GM12878 (cell line): ENCODE measurements at regions not wholly inside any gene's neighbourhood (a gene's known extent, or its start where the extent isn't known, plus 50 kb on each side); places are given as distances from the start of the nearest gene placed in this dataset.

Source experiments
- ATAC-seq: fragments of 200-7000 bp; cut with Tn5 transposase; 3 replicates; pipeline ENCODE4 v1.9.1; 2020; ENCODE audit warnings: mild to moderate bottlenecking, moderate library complexity
- BruUV-seq: library from RNA; stranded (reverse); fragments of 400-500 nt; replicated peaks from 2 replicates; lab custom pipeline; 2021; lab: Mats Ljungman, UMichigan
- CTCF ChIA-PET: fragments of 300-600 bp; sonication (Branson Sonifier 250); formaldehyde crosslinking; extraction: SDS; loops from one replicate; lab custom pipeline; 2021; ENCODE audit warnings: inconsistent platforms; lab: Yijun Ruan, JAX
- POLR2A ChIA-PET: fragments of 350-600 bp; formaldehyde crosslinking; extraction: SDS; loops from one replicate; lab custom pipeline; 2021; ENCODE audit warnings: inconsistent platforms; lab: Charles Lee
- RAD21 ChIA-PET: fragments of 300-600 bp; sonication (Branson Sonifier 250); formaldehyde crosslinking; loops from one replicate; lab custom pipeline; 2023; ENCODE audit warnings: antibody characterized with exemption; ENCODE audit not compliant: unreplicated experiment; lab: Charles Lee
- SMC1A ChIA-PET: fragments of 300-600 bp; sonication (Branson Sonifier 250); formaldehyde crosslinking; loops from one replicate; lab custom pipeline; 2023; ENCODE audit not compliant: unreplicated experiment, uncharacterized antibody; lab: Charles Lee
- DNase-seq: peaks from one replicate; pipeline ENCODE4 v3.0.0-alpha.2; 2011; ENCODE audit warnings: low read depth, low spot score
- FAIRE-seq: peaks from 3 replicates; lab custom pipeline; 2011; peaks lifted over from hg19 to GRCh38; lab: Jason Lieb, UNC
- H2AFZ ChIP-seq: 2 replicates; pipeline ENCODE4 v1.6.0; 2011; ENCODE audit warnings: low read depth, low read length, control low read depth; ENCODE audit not compliant: control insufficient read depth
- H3K27ac ChIP-seq: 2 replicates; pipeline ENCODE4 v1.5.1; 2011; ENCODE audit warnings: control low read depth; ENCODE audit not compliant: control insufficient read depth, insufficient read depth
- H3K27me3 ChIP-seq, 2 experiments: replicated peaks in 1 of 2; 2 replicates each; pipeline versions ENCODE4 v1.6.0 to v1.6.1; 2011; ENCODE audit warnings: low read length in 1 of 2; ENCODE audit not compliant: control insufficient read depth in 2 of 2, insufficient read depth in 2 of 2
- H3K36me3 ChIP-seq, 2 experiments: 2 replicates each; pipeline ENCODE4 v1.5.1; 2011; ENCODE audit warnings: low read length in 1 of 2; ENCODE audit not compliant: control insufficient read depth in 2 of 2, insufficient read depth in 2 of 2
- H3K4me1 ChIP-seq: 2 replicates; pipeline ENCODE4 v1.6.1; 2011; ENCODE audit warnings: mild to moderate bottlenecking, low read length, moderate library complexity, mixed read lengths; ENCODE audit not compliant: control insufficient read depth, insufficient read depth
- H3K4me2 ChIP-seq: 2 replicates; pipeline ENCODE4 v1.6.0; 2011; ENCODE audit warnings: control low read depth; ENCODE audit not compliant: control insufficient read depth, insufficient read depth
- H3K4me3 ChIP-seq: fragments of 200-600 bp; sonication (generic); 2 replicates; pipeline ENCODE4 v1.5.1; 2016
- H3K79me2 ChIP-seq: 2 replicates; pipeline ENCODE4 v1.6.0; 2011; ENCODE audit warnings: low read length; ENCODE audit not compliant: control insufficient read depth, insufficient read depth
- H3K9ac ChIP-seq: 2 replicates; pipeline ENCODE4 v1.8.0; 2011; ENCODE audit warnings: low read length, control low read depth, mixed read lengths; ENCODE audit not compliant: control insufficient read depth, insufficient read depth
- H3K9me3 ChIP-seq: replicated peaks from 3 replicates; pipeline ENCODE4 v1.5.1; 2011; ENCODE audit warnings: mild to moderate bottlenecking, low read length; ENCODE audit not compliant: control insufficient read depth, insufficient read depth
- H4K20me1 ChIP-seq: 2 replicates; pipeline ENCODE4 v1.6.0; 2011; ENCODE audit not compliant: control insufficient read depth, insufficient read depth
- CBX5 ChIP-seq: sonication (generic); IDR thresholded peaks from 2 replicates; pipeline ENCODE4 v1.6.1; 2016; ENCODE audit warnings: low read depth, moderate library complexity, mild to moderate bottlenecking, inconsistent platforms
- CHD2 ChIP-seq: IDR thresholded peaks from 2 replicates; pipeline ENCODE4 v1.6.1; 2011; ENCODE audit warnings: low read depth, low read length, improper control_type of control experiment, borderline replicate concordance
- CHD4 ChIP-seq: fragments of 200-600 bp; sonication (generic); IDR thresholded peaks from 2 replicates; pipeline ENCODE4 v1.6.1; 2016; ENCODE audit warnings: mild to moderate bottlenecking
- KDM1A ChIP-seq: fragments of 200-600 bp; sonication (generic); IDR thresholded peaks from 2 replicates; pipeline ENCODE4 v1.6.1; 2016; ENCODE audit warnings: borderline replicate concordance
- MTA3 ChIP-seq: IDR thresholded peaks from 2 replicates; pipeline ENCODE4 v1.6.1; 2012; ENCODE audit warnings: low read length, inconsistent platforms, borderline replicate concordance
- MXI1 ChIP-seq: fragments of 150-350 bp; IDR thresholded peaks from 2 replicates; pipeline ENCODE4 v1.6.1; 2011; ENCODE audit warnings: low read depth, mild to moderate bottlenecking, inconsistent platforms, low read length, improper control_type of control experiment
- MYB ChIP-seq: fragments of 150-350 bp; IDR thresholded peaks from 2 replicates; pipeline ENCODE4 v1.6.1; 2014; ENCODE audit warnings: mild to moderate bottlenecking, low read depth, low read length, borderline replicate concordance
- PAX8 ChIP-seq: fragments of 450-650 bp; IDR thresholded peaks from 2 replicates; pipeline ENCODE4 v1.6.1; 2017; ENCODE audit warnings: mild to moderate bottlenecking, moderate library complexity
- RUNX3 ChIP-seq: IDR thresholded peaks from 2 replicates; pipeline ENCODE4 v1.6.1; 2012; ENCODE audit warnings: low read length, inconsistent platforms
- STAT1 ChIP-seq: fragments of 450-650 bp; conservative IDR thresholded peaks from 2 replicates; pipeline ENCODE4 v1.6.1; 2014; ENCODE audit warnings: antibody characterized with exemption, mild to moderate bottlenecking
- YBX1 ChIP-seq: fragments of 450-650 bp; IDR thresholded peaks from 2 replicates; pipeline ENCODE4 v1.6.1; 2016; ENCODE audit warnings: antibody characterized with exemption
- in situ Hi-C: fragments of 300-500 bp; cut with MboI; formaldehyde crosslinking; loops from 9 replicates; pipeline ENCODE4 v1.14.3; 2018; ENCODE audit warnings: mixed read lengths
- intact Hi-C: fragments of 100-400 bp; cut with micrococcal nuclease; formaldehyde crosslinking; loops from one replicate; pipeline ENCODE4 v1.14.2; 2022; ENCODE audit not compliant: unreplicated experiment
- TF ChIP-seq, protein P1 (sequence below): fragments of 450-650 bp; IDR thresholded peaks from 2 replicates; pipeline ENCODE4 v1.6.1; 2017; ENCODE audit warnings: mild to moderate bottlenecking
- TF ChIP-seq, protein P2 (sequence below): IDR thresholded peaks from 2 replicates; pipeline ENCODE4 v1.6.1; 2012; ENCODE audit warnings: low read length, inconsistent platforms

DNA sequence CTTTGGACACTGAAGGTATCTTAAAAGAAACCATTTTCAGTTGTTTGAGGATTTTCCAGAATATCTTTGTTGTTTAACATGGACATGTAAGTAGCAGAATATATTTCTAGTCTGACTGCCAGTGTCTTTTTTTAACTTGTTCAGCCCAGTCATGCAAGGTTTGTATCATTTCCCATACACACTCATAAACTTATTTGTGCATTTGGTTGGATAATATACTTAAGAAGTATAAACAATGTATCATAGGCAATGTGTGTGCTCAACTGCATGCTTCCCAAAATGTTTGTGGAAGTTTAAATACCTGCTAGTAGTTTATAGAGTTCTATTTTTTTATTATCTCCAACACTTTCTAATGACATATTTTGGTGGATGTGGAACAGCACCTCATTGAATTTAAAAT lies 707.4 kb upstream of the FBXO33 start:
- Histone ChIP-seq H3K27ac (no peak overlapping the region), H3K79me2 (no peaks in the 10 kb centered on the region), H2AFZ (no peak overlapping the region), H3K9ac (no peak overlapping the region), H4K20me1 (no peaks in the 10 kb centered on the region), H3K4me3 (no peak overlapping the region), H3K36me3 (no peaks in the 10 kb centered on the region), H3K4me2 (no peak overlapping the region), H3K27me3 (no peaks in the 10 kb centered on the region), H3K9me3 (no peaks in the 10 kb centered on the region), H3K4me1 (no peaks in the 10 kb centered on the region)
- no TSS peak for BruUV-seq
- TF ChIP-seq CBX5: no peak
- no peak for TF ChIP-seq MTA3
- TF ChIP-seq CHD2: no peak
- TF ChIP-seq, protein P1, sequence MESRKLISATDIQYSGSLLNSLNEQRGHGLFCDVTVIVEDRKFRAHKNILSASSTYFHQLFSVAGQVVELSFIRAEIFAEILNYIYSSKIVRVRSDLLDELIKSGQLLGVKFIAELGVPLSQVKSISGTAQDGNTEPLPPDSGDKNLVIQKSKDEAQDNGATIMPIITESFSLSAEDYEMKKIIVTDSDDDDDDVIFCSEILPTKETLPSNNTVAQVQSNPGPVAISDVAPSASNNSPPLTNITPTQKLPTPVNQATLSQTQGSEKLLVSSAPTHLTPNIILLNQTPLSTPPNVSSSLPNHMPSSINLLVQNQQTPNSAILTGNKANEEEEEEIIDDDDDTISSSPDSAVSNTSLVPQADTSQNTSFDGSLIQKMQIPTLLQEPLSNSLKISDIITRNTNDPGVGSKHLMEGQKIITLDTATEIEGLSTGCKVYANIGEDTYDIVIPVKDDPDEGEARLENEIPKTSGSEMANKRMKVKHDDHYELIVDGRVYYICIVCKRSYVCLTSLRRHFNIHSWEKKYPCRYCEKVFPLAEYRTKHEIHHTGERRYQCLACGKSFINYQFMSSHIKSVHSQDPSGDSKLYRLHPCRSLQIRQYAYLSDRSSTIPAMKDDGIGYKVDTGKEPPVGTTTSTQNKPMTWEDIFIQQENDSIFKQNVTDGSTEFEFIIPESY: no peak
- no peak for TF ChIP-seq RUNX3
- TF ChIP-seq MYB: no peak
- TF ChIP-seq KDM1A: no peak
- TF ChIP-seq CHD4: no peak
- no peak for TF ChIP-seq STAT1
- no peak for TF ChIP-seq YBX1
- TF ChIP-seq, protein P2, sequence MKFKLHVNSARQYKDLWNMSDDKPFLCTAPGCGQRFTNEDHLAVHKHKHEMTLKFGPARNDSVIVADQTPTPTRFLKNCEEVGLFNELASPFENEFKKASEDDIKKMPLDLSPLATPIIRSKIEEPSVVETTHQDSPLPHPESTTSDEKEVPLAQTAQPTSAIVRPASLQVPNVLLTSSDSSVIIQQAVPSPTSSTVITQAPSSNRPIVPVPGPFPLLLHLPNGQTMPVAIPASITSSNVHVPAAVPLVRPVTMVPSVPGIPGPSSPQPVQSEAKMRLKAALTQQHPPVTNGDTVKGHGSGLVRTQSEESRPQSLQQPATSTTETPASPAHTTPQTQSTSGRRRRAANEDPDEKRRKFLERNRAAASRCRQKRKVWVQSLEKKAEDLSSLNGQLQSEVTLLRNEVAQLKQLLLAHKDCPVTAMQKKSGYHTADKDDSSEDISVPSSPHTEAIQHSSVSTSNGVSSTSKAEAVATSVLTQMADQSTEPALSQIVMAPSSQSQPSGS: no peak
- TF ChIP-seq MXI1: no peak
- no peak for TF ChIP-seq PAX8
- in situ Hi-C loops: no loop called here
- intact Hi-C loops: no loop called here
- POLR2A ChIA-PET: no interaction called here
- ATAC-seq (no peak), FAIRE-seq (no peak), DNase-seq (no peak)
- SMC1A ChIA-PET: no interaction called here
- RAD21 ChIA-PET: no interaction called here
- CTCF ChIA-PET: no interaction called here
